Prostate gland (tissue), 2 donors: ENCODE measurements at regions not wholly inside any gene's neighbourhood (a gene's known extent, or its start where the extent isn't known, plus 50 kb on each side); places are given as distances from the start of the nearest gene placed in this dataset.

ENCODE experiments used
- DNase-seq: peaks from one replicate; pipeline ENCODE4 v3.0.0-alpha.2; 2019; ENCODE audit warnings: low spot score
- H3K27ac ChIP-seq, 2 donors: fragments of 200-600 bp; sonication (generic); 2 replicates each; pipeline ENCODE4 v1.5.1; 2017 to 2019
- H3K27me3 ChIP-seq: fragments of 200-600 bp; sonication (generic); replicated peaks from 2 replicates; pipeline ENCODE4 v1.5.1; 2019; ENCODE audit not compliant: insufficient read depth
- H3K36me3 ChIP-seq, 2 donors: fragments of 200-600 bp; sonication (generic); 1 replicate in 1 of 2; 2 replicates in 1 of 2; pipeline versions ENCODE4 v1.5.1 to v1.8.1; 2017 to 2019
- H3K4me1 ChIP-seq: fragments of 200-600 bp; sonication (generic); replicated peaks from 2 replicates; pipeline ENCODE4 v1.5.1; 2019
- H3K4me3 ChIP-seq, 2 donors: fragments of 200-600 bp; sonication (generic); 2 replicates each; pipeline ENCODE4 v1.5.1; 2017 to 2019
- H3K9me3 ChIP-seq: fragments of 200-600 bp; sonication (generic); 2 replicates; pipeline ENCODE4 v1.5.1; 2017
- POLR2A ChIP-seq: fragments of 450-650 bp; IDR thresholded peaks from one replicate; pipeline ENCODE4 v1.6.1; 2016; ENCODE audit warnings: antibody characterized with exemption, mild to moderate bottlenecking
- POLR2AphosphoS5 ChIP-seq: sonication (generic); formaldehyde crosslinking; IDR thresholded peaks from one replicate; pipeline ENCODE4 v1.6.1; 2017; ENCODE audit warnings: antibody characterized with exemption
- whole genome bisulfite sequencing: methylation state at CpG from one replicate; pipeline ENCODE4 v1.1.5; 2018; 5-methylcytosine and 5-hydroxymethylcytosine counted together
- intact Hi-C: fragments of 100-400 bp; cut with DNase I; formaldehyde crosslinking; loops from one replicate; pipeline ENCODE4 v1.14.2; 2022
- TF ChIP-seq, protein P1 (sequence below), 4 experiments: fragments of 200-600 bp in 2 of 4; fragments of 450-650 bp in 2 of 4; sonication (generic) in 2 of 4; IDR thresholded peaks; 1 replicate in 3 of 4; 2 replicates in 1 of 4; pipeline ENCODE4 v1.5.1; 2016 to 2019; ENCODE audit warnings: antibody characterized with exemption in 4 of 4, mild to moderate bottlenecking in 2 of 4, moderate library complexity in 2 of 4

DNA sequence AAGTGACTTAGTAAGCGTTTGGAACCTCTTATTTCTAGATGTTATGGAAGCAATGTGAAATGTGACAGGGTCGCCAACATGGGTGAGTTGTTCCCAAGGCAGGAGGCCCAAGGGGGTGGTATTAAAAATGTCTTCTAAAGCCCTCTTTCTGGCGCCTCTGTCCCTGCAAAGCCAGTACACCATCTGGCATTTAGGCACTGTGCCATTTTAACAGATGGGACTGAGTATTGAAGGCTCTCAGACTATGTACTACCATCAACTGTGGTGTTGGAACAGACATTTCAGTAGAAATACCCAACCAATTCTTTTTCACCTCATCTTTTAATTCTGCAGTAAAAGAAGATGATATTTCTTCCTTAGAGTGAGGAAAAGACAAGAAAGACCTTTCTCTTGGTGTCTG is 384.5 kb upstream of the MMADHC start:
- H3K4me1 ChIP-seq = no peaks in the 10 kb centered on the region
- H3K27ac ChIP-seq = no peak overlapping the region
- no peaks in the 10 kb centered on the region for H3K27me3 ChIP-seq
- DNase-seq = no peak
- H3K9me3 ChIP-seq = no peaks in the 10 kb centered on the region
- H3K4me3 ChIP-seq = no peak overlapping the region
- TF ChIP-seq, protein P1, sequence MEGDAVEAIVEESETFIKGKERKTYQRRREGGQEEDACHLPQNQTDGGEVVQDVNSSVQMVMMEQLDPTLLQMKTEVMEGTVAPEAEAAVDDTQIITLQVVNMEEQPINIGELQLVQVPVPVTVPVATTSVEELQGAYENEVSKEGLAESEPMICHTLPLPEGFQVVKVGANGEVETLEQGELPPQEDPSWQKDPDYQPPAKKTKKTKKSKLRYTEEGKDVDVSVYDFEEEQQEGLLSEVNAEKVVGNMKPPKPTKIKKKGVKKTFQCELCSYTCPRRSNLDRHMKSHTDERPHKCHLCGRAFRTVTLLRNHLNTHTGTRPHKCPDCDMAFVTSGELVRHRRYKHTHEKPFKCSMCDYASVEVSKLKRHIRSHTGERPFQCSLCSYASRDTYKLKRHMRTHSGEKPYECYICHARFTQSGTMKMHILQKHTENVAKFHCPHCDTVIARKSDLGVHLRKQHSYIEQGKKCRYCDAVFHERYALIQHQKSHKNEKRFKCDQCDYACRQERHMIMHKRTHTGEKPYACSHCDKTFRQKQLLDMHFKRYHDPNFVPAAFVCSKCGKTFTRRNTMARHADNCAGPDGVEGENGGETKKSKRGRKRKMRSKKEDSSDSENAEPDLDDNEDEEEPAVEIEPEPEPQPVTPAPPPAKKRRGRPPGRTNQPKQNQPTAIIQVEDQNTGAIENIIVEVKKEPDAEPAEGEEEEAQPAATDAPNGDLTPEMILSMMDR (IDR thresholded peaks at IDR 0.05) = no peak
- no peak for TF ChIP-seq POLR2AphosphoS5
- TF ChIP-seq POLR2A = no peak
- intact Hi-C loops = no loop called here
- WGBS = 87% methylated on average over 3 of the region's 3 CpGs
- no peaks in the 10 kb centered on the region for H3K36me3 ChIP-seq

DNA sequence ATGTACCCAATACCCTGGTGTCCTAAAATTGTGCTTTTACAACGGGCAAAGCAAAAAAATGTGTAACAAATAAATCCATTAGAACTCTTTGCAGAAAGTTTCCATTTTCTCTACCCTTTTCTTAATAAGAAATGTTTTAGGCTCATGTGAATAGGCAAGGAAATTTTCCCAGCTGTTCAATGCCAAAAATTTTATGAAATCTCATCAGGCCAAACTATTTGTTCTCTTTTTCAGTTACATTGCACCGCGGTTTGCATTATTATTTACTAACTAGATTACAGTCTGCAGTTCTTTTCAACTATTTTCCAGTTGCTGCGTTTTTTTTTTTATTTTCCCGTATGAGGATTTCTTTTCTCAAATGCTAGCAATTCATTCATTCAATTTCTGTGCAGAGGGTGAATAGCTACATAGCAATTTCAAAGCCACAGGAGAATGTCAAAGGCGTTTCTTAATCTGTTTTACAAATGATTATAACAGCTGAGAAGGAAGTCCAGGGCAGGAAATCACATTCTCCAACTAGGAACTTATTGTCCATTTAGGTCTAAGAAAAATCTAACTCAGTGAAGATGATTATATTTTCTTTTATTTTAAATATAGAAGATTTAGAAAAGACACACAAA is 367.5 kb upstream of the MMADHC start:
- no peak for DNase-seq
- no peaks in the 10 kb centered on the region for H3K36me3 ChIP-seq
- whole genome bisulfite sequencing = 68% methylated on average over 6 of the region's 6 CpGs
- no peaks in the 10 kb centered on the region for H3K4me1 ChIP-seq
- H3K27me3 ChIP-seq = no peaks in the 10 kb centered on the region
- no peak overlapping the region for H3K4me3 ChIP-seq
- H3K27ac ChIP-seq = no peak overlapping the region
- H3K9me3 ChIP-seq = no peaks in the 10 kb centered on the region
- TF ChIP-seq POLR2A (no peak), POLR2AphosphoS5 (no peak)
- TF ChIP-seq, protein P1 (IDR thresholded peaks at IDR 0.05) = no peak
- intact Hi-C loops = no loop called here

DNA sequence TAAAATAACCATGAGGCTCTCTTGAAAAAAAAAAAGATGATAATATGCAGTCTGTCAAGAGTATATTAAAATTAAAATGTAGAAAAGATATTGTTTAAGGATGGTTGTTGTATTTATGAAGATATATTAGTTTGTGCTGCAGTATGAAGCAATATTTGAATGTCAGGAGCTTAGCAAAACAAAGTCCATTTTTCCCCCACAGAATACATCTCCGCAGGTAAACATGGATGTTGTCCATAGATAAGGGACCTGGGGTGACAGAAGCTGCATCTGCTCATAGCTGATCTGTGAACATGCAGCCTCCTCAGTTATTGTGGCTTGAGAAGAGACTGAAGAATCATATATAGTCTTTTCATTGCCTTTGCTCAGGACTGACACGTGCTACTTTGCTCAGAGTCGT is 366.1 kb upstream of the MMADHC start:
- Histone ChIP-seq H3K27me3 (no peaks in the 10 kb centered on the region), H3K4me1 (no peaks in the 10 kb centered on the region), H3K27ac (no peak overlapping the region), H3K36me3 (no peaks in the 10 kb centered on the region), H3K9me3 (no peaks in the 10 kb centered on the region), H3K4me3 (no peak overlapping the region)
- DNase-seq = no peak
- no peak for TF ChIP-seq POLR2A
- no peak for TF ChIP-seq POLR2AphosphoS5
- TF ChIP-seq, protein P1 (IDR thresholded peaks at IDR 0.05) = no peak
- intact Hi-C loops = no loop called here
- 94% methylated on average over 3 of the region's 3 CpGs for WGBS

DNA sequence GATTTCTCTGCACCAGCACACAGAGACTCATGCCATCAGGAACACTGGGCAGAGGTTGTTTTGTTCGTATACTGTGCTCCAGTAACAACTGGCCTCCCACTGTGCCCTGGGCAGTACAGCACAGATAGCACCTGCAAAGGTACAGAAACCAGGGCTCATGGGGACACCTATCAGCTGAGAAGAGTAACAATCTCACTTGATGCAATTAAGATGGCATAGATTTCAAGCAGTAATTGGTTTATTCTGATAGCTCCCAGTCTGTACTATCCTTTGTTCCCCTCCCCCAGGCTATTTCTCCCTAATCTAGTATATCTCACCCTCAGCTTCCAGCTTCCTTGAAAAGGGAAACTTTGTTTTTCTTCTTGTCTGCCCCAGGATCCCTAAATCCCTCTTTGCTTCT is 343.9 kb upstream of the MMADHC start:
- Histone ChIP-seq H3K4me3 (no peak overlapping the region), H3K4me1 (no peaks in the 10 kb centered on the region), H3K9me3 (no peaks in the 10 kb centered on the region), H3K27me3 (no peaks in the 10 kb centered on the region), H3K27ac (no peak overlapping the region), H3K36me3 (no peaks in the 10 kb centered on the region)
- WGBS = 81% methylated on average over 1 of the region's 1 CpG
- intact Hi-C loops = no loop called here
- DNase-seq = no peak
- TF ChIP-seq POLR2A = no peak
- TF ChIP-seq POLR2AphosphoS5 = no peak
- TF ChIP-seq, protein P1 (IDR thresholded peaks at IDR 0.05) = no peak

DNA sequence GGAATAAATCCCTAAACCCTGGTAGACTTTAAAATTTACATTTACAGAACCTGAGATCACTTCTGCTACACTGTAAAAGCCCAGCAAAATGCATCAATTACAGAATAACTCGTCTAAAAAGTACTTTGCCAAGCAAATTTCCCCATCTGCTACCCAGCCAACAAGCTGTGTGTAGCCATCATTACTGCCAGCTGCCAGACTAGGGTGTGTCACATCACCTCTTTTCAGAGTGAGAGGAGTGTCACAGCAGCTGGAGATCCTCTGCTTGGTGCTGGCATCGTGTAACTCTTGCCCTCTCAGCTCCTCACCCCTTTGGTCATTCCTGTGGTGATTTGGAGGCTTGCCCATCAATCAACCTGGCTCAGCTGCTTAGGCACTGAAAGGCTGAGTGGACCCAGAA is 340.4 kb upstream of the MMADHC start:
- no peak for TF ChIP-seq POLR2AphosphoS5
- TF ChIP-seq, protein P1 (IDR thresholded peaks at IDR 0.05) = no peak
- no peak for TF ChIP-seq POLR2A
- no peak for DNase-seq
- Histone ChIP-seq H3K36me3 (no peaks in the 10 kb centered on the region), H3K27me3 (no peaks in the 10 kb centered on the region), H3K4me1 (no peaks in the 10 kb centered on the region), H3K9me3 (no peaks in the 10 kb centered on the region), H3K27ac (no peak overlapping the region), H3K4me3 (no peak overlapping the region)
- intact Hi-C loops = no loop called here
- 36% methylated on average over 2 of the region's 2 CpGs for WGBS
